Right lobe of liver (tissue), 6 donors: ENCODE measurements at regions not wholly inside any gene's neighbourhood (a gene's known extent, or its start where the extent isn't known, plus 50 kb on each side); places are given as distances from the start of the nearest gene placed in this dataset.

Source experiments
- ATAC-seq, 4 donors: fragments of 200-7000 bp; cut with Tn5 transposase; one replicate each; pipeline ENCODE4 v1.9.1; 2020; ENCODE audit warnings: mild to moderate bottlenecking in 4 of 4, moderate library complexity in 4 of 4
- DNase-seq, 3 donors: peaks; one replicate each; pipeline ENCODE4 v3.0.0-alpha.2; 2020
- H3K27ac ChIP-seq, 3 donors: fragments of 200-600 bp; one replicate each; pipeline ENCODE4 v1.8.0; 2022
- H3K27me3 ChIP-seq, 2 donors: fragments of 200-600 bp; one replicate each; pipeline ENCODE4 v1.8.0; 2022
- H3K36me3 ChIP-seq, 4 donors: fragments of 200-600 bp; sonication (generic) in 1 of 4; one replicate each; pipeline versions ENCODE4 v1.5.1 to v1.8.0; 2017 to 2022; ENCODE audit warnings: control low read depth in 1 of 4
- H3K4me1 ChIP-seq, 4 donors: fragments of 200-600 bp; sonication (generic) in 1 of 4; one replicate each; pipeline versions ENCODE4 v1.5.1 to v1.8.0; 2017 to 2022; ENCODE audit warnings: control low read depth in 1 of 4
- H3K4me3 ChIP-seq, 3 donors: fragments of 200-600 bp; one replicate each; pipeline ENCODE4 v1.8.0; 2022
- H3K9me3 ChIP-seq, 4 donors: fragments of 200-600 bp; sonication (generic) in 1 of 4; one replicate each; pipeline versions ENCODE4 v1.5.1 to v1.8.0; 2017 to 2022; ENCODE audit warnings: control low read depth in 1 of 4
- CTCF ChIP-seq, 4 donors: fragments of 200-600 bp in 3 of 4; fragments of 450-650 bp in 1 of 4; IDR thresholded peaks; one replicate each; pipeline versions ENCODE4 v1.5.1 to v1.8.0; 2016 to 2022; ENCODE audit warnings: antibody characterized with exemption in 4 of 4, mild to moderate bottlenecking in 2 of 4
- POLR2A ChIP-seq: fragments of 450-650 bp; IDR thresholded peaks from one replicate; pipeline ENCODE4 v1.6.1; 2017; ENCODE audit warnings: antibody characterized with exemption, mild to moderate bottlenecking
- WGBS: methylation state at CpG from one replicate; pipeline ENCODE4 v1.1.6; 2018; ENCODE audit warnings: low coverage, low lambda C conversion rate; ENCODE audit not compliant: insufficient coverage; ENCODE audit errors: missing lambda C conversion rate; 5-methylcytosine and 5-hydroxymethylcytosine counted together
- intact Hi-C, 2 donors: fragments of 100-400 bp; cut with DNase I; formaldehyde crosslinking; loops; one replicate each; pipeline versions ENCODE4 v1.11.2 to v1.14.1; 2022
- donor health status: DM: no; HTN: yes; CAD: no.
- donor health status: DM: no; HTN: no; CAD: no.
- donor health status: DM: no; HTN: no; CAD: no.
- donor health status: DM: no; HTN: yes; CAD: no.
- donor health status: DM: no; HTN: yes; CAD: no.

DNA sequence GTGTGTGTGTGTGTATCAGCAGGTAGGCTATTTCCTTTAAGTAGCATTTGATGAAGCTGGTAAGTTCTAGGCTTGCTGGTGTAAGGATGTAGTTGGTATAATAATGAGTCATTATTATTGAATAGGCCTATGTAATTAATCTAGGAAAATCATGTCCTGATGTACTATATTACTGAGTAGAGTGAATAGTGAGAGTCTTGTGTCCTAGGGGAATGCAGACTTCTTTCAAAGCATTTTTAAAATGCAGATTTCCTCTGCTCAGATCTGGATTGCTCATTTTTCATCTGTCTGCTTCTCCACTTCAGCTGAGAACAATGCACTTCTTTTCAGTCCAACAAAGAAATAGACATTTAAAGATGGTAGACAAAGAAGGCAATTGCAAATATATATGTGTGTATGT, 434.2 kb upstream of the ONECUT1 start:
- H3K36me3 ChIP-seq: no peaks in the 10 kb centered on the region
- DNase-seq (no peak), ATAC-seq (no peak)
- no peak overlapping the region for H3K4me3 ChIP-seq
- no peaks in the 10 kb centered on the region for H3K27me3 ChIP-seq
- H3K4me1 ChIP-seq: no peaks in the 10 kb centered on the region
- H3K9me3 ChIP-seq: no peaks in the 10 kb centered on the region
- intact Hi-C loops: no loop called here
- TF ChIP-seq POLR2A (no peak), CTCF (IDR thresholded peaks at IDR 0.05) (no peak)
- H3K27ac ChIP-seq: no peak overlapping the region

- intact Hi-C loops: no loop called here
- Histone ChIP-seq H3K27ac (no peak overlapping the region), H3K27me3 (no peaks in the 10 kb centered on the region), H3K36me3 (no peaks in the 10 kb centered on the region), H3K4me3 (no peak overlapping the region), H3K9me3 (no peaks in the 10 kb centered on the region), H3K4me1 (peaks cover 0 to 1% (median 0%) of the 10 kb centered on the region in 4 donors)
- WGBS: no CpG with 5 or more reads among the region's 1 CpG
- ATAC-seq: no peak
- no peak for DNase-seq
- TF ChIP-seq CTCF (IDR thresholded peaks at IDR 0.05): no peak
- no peak for TF ChIP-seq POLR2A
These were observed 433.7 kb upstream of the ONECUT1 start for GRCh38 chr15:53223815-53224214.

DNA sequence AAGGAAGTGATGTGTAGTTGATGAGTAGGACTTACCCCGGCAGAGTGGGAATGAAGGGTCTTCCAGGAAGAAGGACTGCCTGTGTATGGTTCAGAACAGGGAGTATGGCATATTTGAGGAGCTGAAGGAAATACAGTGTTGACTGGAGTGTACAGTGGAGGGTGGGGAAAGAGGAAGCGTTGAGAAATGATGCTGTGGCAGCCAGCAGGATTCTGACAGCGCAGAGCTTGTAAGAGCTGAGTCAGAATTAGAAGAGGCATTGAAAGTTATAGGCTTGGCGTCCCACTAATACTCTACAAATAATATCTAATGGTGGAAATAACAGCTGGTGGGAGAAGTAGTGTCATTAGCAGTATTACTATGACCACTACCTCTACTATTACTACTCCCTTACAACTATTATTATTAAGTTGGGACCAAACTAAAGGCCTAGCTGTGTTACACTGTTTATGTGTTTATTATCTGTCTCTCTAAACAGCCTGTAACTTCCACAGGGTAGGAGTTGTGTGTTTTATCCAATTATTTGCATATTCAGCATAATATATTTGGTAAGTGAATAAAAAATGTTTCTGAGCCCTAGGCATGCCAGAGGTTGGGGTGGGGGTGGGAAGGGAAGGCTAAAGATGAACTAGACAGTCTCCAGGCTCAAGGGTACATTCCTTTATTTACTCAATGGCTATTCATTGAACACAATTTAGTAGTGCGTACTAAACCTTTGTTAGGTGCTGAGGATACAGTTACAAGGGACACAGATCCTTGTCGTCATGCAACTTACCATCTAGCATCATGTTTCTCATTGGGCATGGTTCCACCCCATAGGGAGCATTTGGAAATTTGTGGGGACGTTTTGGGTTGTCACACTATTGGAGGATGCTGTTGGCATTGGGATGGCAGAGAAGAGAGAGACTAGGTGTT, 428.8 kb upstream of the ONECUT1 start:
- 54% methylated on average over 7 of the region's 7 CpGs for WGBS
- no peak overlapping the region for H3K27ac ChIP-seq
- H3K27me3 ChIP-seq: no peaks in the 10 kb centered on the region
- H3K4me3 ChIP-seq: no peak overlapping the region
- ATAC-seq (peak in 1 of 4 donors; percentile 35), DNase-seq (no peak)
- peaks cover 0 to 4% (median 0%) of the 10 kb centered on the region in 4 donors for H3K4me1 ChIP-seq
- no peak for TF ChIP-seq POLR2A
- no peak for TF ChIP-seq CTCF (IDR thresholded peaks at IDR 0.05)
- intact Hi-C loops: no loop called here
- H3K36me3 ChIP-seq: no peaks in the 10 kb centered on the region
- no peaks in the 10 kb centered on the region for H3K9me3 ChIP-seq

DNA sequence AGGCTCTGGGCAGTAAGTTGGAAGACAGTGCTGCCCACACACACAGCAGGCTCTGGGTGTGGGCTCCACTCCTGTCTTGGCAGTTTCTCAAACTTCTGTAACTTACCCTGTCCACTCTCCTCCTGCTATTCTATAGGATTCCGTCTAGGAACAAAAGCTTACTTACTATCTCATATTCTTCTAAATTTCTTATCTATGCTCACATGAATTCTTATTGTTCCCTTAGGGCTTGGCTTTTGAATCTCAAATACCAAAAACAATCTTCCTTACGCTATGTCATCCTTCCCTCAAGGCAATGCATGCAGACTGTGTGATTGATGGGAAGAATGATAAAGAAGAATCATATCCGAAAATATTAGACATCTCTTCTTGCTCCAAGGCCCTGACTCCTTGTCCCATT, 425.9 kb upstream of the ONECUT1 start:
- DNase-seq: no peak
- TF ChIP-seq CTCF (IDR thresholded peaks at IDR 0.05) (no peak), POLR2A (no peak)
- intact Hi-C loops: no loop called here

More for the DNA sequence above, 425.9 kb upstream of the ONECUT1 start:
- peaks cover 0 to 14% (median 0%) of the 10 kb centered on the region in 4 donors for H3K4me1 ChIP-seq
- no peaks in the 10 kb centered on the region for H3K27me3 ChIP-seq
- no peaks in the 10 kb centered on the region for H3K36me3 ChIP-seq
- 78% methylated on average over 3 of the region's 3 CpGs for WGBS
- H3K9me3 ChIP-seq: no peaks in the 10 kb centered on the region
- H3K27ac ChIP-seq: no peak overlapping the region
- H3K4me3 ChIP-seq: no peak overlapping the region
- ATAC-seq: no peak
